Neural progenitor cell (in vitro differentiated cells): ENCODE measurements at regions not wholly inside any gene's neighbourhood (a gene's known extent, or its start where the extent isn't known, plus 50 kb on each side); places are given as distances from the start of the nearest gene placed in this dataset.

Experiments
- CTCF ChIP-seq: fragments of 200-600 bp; sonication (generic); IDR thresholded peaks from 2 replicates; pipeline ENCODE4 v1.5.1; 2017; ENCODE audit warnings: antibody characterized with exemption, mild to moderate bottlenecking
- EZH2 ChIP-seq: fragments of 200-600 bp; sonication (generic); IDR thresholded peaks from 2 replicates; pipeline ENCODE4 v1.6.1; 2017; ENCODE audit warnings: antibody characterized with exemption, mild to moderate bottlenecking, moderate library complexity

DNA sequence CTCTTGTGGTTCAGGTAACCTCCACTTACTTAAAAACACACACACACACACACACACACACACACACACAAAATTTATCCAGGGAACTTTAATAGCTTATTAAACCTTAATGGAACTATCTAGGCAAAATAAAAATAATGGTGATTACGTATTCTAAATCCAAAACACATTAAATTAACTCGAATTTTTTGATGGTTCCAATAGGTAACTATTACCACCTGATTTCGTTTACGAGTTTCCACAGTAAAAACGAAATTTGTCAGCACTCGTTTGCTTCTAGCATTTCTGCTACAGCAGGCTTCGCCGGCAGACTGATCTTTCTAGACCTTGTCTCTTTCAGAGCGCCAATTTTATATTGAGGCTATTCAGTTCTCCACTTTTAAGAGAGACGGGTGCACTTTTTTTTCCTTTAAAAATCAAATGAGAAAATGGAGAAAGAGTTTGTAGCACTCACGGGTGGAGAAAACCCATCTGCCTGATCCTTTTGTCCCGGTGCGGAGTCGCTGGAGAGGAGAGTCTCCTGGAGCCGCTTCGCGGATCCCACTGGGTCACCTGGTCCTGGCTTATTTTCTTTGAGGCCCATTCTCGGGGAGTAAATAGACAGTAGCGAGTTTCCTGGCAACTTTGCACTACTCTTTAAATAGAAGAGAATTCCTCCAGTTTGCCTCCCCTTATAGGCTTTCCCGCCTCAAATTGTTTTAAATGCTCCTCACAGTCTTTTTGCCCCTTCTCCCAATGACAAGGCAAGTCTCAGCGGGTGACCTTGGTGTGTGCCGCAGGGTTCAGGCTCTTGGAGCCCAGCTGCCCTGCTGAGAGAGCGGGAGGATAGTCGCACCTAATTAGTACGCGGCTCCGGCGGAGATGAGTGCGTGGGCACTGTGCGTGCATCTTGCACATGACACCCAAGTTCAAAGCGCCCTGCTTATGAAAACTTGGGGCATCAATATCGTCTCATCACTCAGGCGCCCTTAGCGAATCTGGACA, 117.0 kb downstream of the KCNRG start:
- TF ChIP-seq CTCF (no peak), EZH2 (no peak)
